OCI-LY7 (cell line): ENCODE measurements at regions not wholly inside any gene's neighbourhood (a gene's known extent, or its start where the extent isn't known, plus 50 kb on each side); places are given as distances from the start of the nearest gene placed in this dataset.

Source experiments
- BruUV-seq: library from RNA; stranded (reverse); fragments of 400-500 nt; replicated peaks from 2 replicates; lab custom pipeline; 2021; lab: Mats Ljungman, UMichigan
- CTCF ChIA-PET: fragments of 300-600 bp; sonication (Branson Sonifier 250); formaldehyde crosslinking; loops from one replicate; lab custom pipeline; 2022; ENCODE audit warnings: antibody characterized with exemption; ENCODE audit not compliant: unreplicated experiment; lab: Charles Lee
- POLR2A ChIA-PET: fragments of 300-600 bp; sonication (Branson Sonifier 250); formaldehyde crosslinking; loops from one replicate; lab custom pipeline; 2022; ENCODE audit warnings: antibody characterized with exemption; lab: Charles Lee
- DNase-seq: peaks from one replicate; pipeline ENCODE4 v3.0.0-alpha.2; 2015; ENCODE audit warnings: low spot score
- H2AFZ ChIP-seq: fragments of 200-600 bp; sonication (generic), shearing (Covaris generic); 2 replicates; pipeline ENCODE4 v1.6.1; 2014; ENCODE audit warnings: mild to moderate bottlenecking, antibody characterized with exemption, low read length, moderate library complexity
- H3K27ac ChIP-seq: fragments of 200-600 bp; sonication (generic); 2 replicates; pipeline ENCODE4 v1.5.1; 2014; ENCODE audit warnings: mixed run types, low read depth, mild to moderate bottlenecking, moderate library complexity, low read length, inconsistent platforms; ENCODE audit not compliant: poor library complexity, severe bottlenecking
- H3K36me3 ChIP-seq: fragments of 200-600 bp; sonication (generic); 2 replicates; pipeline ENCODE4 v1.6.1; 2014; ENCODE audit warnings: mild to moderate bottlenecking, antibody characterized with exemption, low read length, moderate library complexity, mixed read lengths; ENCODE audit not compliant: insufficient read depth
- H3K4me1 ChIP-seq: fragments of 200-600 bp; sonication (generic); 2 replicates; pipeline ENCODE4 v1.5.1; 2014; ENCODE audit warnings: mild to moderate bottlenecking, low read length; ENCODE audit not compliant: insufficient read depth, poor library complexity, severe bottlenecking
- H3K4me2 ChIP-seq: fragments of 200-600 bp; sonication (generic); 2 replicates; pipeline ENCODE4 v1.6.1; 2014; ENCODE audit warnings: mild to moderate bottlenecking, low read length
- H3K4me3 ChIP-seq: fragments of 200-600 bp; sonication (generic); 2 replicates; pipeline ENCODE4 v1.5.1; 2014; ENCODE audit warnings: mild to moderate bottlenecking, low read depth, low read length; ENCODE audit not compliant: poor library complexity, severe bottlenecking
- H3K79me2 ChIP-seq: fragments of 200-600 bp; sonication (generic); 2 replicates; pipeline ENCODE4 v1.6.1; 2016; ENCODE audit warnings: low read depth, mild to moderate bottlenecking, low read length, moderate library complexity, mixed read lengths; ENCODE audit not compliant: insufficient read depth
- H3K9me2 ChIP-seq: fragments of 200-600 bp; sonication (generic); 2 replicates; pipeline ENCODE4 v1.6.1; 2016; ENCODE audit warnings: mild to moderate bottlenecking, low read length, mixed read lengths; ENCODE audit not compliant: insufficient read depth
- H3K9me3 ChIP-seq: fragments of 200-600 bp; sonication (generic); 2 replicates; pipeline ENCODE4 v1.6.1; 2014; ENCODE audit warnings: mild to moderate bottlenecking, mixed run types, low read length, mixed read lengths
- H4K20me1 ChIP-seq: fragments of 200-600 bp; sonication (generic); 2 replicates; pipeline ENCODE4 v1.6.1; 2014; ENCODE audit warnings: mild to moderate bottlenecking, antibody characterized with exemption, low read length, moderate library complexity, mixed read lengths; ENCODE audit not compliant: insufficient read depth
- EZH2phosphoT487 ChIP-seq: fragments of 200-600 bp; sonication (generic); IDR thresholded peaks from 2 replicates; pipeline ENCODE4 v1.6.1; 2018; ENCODE audit warnings: low read depth, borderline replicate concordance, mild to moderate bottlenecking, mixed run types, antibody characterized with exemption, low read length, moderate library complexity, mixed read lengths
- intact Hi-C: fragments of 100-400 bp; cut with micrococcal nuclease; formaldehyde crosslinking; loops from one replicate; pipeline ENCODE4 v1.10.0; 2022; ENCODE audit not compliant: unreplicated experiment
- TF ChIP-seq, protein P1 (sequence below): fragments of 200-600 bp; sonication (generic); conservative IDR thresholded peaks from 2 replicates; pipeline ENCODE4 v1.5.1; 2014; ENCODE audit warnings: mild to moderate bottlenecking, antibody characterized with exemption, low read length, moderate library complexity, mixed read lengths

DNA sequence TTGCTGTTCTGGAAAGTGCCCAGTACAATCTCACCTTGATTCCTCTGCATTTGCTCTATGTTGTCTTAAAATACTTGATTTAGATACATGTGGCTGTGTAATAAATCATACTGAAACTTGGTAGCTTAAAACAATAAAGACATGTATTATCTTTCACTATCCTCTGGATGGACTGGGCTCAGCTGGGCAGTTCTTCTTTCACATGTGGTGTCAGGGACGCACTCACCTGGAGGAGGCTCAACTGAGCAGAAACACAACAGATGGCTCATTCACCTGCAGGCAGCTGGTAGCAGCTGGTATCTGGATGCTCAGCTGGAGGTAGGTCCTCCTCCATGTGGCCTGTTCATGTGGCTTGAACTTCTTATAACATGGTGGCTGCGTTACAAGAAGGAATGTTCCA, 563.8 kb upstream of the FRG1 start:
- Histone ChIP-seq H3K4me2 (no peak overlapping the region), H3K9me2 (no peaks in the 10 kb centered on the region), H3K36me3 (no peaks in the 10 kb centered on the region), H3K27ac (no peak overlapping the region), H4K20me1 (no peaks in the 10 kb centered on the region), H3K4me1 (no peaks in the 10 kb centered on the region), H3K9me3 (no peaks in the 10 kb centered on the region), H3K4me3 (no peak overlapping the region), H2AFZ (no peak overlapping the region), H3K79me2 (no peaks in the 10 kb centered on the region)
- no peak for DNase-seq
- ChIA-PET POLR2A (no interaction called here), CTCF (no interaction called here)
- no TSS peak for BruUV-seq
- intact Hi-C loops = no loop called here
- TF ChIP-seq EZH2phosphoT487 = no peak
- TF ChIP-seq, protein P1, sequence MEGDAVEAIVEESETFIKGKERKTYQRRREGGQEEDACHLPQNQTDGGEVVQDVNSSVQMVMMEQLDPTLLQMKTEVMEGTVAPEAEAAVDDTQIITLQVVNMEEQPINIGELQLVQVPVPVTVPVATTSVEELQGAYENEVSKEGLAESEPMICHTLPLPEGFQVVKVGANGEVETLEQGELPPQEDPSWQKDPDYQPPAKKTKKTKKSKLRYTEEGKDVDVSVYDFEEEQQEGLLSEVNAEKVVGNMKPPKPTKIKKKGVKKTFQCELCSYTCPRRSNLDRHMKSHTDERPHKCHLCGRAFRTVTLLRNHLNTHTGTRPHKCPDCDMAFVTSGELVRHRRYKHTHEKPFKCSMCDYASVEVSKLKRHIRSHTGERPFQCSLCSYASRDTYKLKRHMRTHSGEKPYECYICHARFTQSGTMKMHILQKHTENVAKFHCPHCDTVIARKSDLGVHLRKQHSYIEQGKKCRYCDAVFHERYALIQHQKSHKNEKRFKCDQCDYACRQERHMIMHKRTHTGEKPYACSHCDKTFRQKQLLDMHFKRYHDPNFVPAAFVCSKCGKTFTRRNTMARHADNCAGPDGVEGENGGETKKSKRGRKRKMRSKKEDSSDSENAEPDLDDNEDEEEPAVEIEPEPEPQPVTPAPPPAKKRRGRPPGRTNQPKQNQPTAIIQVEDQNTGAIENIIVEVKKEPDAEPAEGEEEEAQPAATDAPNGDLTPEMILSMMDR = no peak

DNA sequence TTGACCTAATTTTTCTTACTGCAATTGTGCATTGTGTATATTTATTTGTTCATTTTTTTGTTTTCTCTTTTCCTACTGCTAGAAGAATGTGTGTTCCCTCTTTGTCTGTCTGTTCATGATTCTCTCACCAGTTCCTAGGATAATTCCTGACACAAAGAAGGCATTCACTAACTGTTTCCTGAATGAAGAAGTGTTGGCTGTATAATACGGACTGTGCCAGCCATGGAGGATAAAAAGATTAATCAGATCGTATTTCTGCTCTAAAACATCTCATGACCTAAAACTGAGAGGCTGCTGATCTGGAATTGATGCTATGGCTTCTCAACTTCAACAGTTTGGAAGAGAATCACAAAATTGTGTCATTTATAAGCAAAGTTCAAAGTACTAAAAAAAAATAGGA, 563.1 kb upstream of the FRG1 start:
- POLR2A ChIA-PET = no interaction called here
- CTCF ChIA-PET = no interaction called here
- Histone ChIP-seq H3K36me3 (no peaks in the 10 kb centered on the region), H2AFZ (no peak overlapping the region), H4K20me1 (no peaks in the 10 kb centered on the region), H3K27ac (no peak overlapping the region), H3K9me2 (no peaks in the 10 kb centered on the region), H3K4me2 (no peak overlapping the region), H3K4me1 (no peaks in the 10 kb centered on the region), H3K4me3 (no peak overlapping the region), H3K9me3 (no peaks in the 10 kb centered on the region), H3K79me2 (no peaks in the 10 kb centered on the region)
- DNase-seq = no peak
- intact Hi-C loops = no loop called here
- TF ChIP-seq EZH2phosphoT487 = no peak
- TF ChIP-seq, protein P1 = no peak
- no TSS peak for BruUV-seq

DNA sequence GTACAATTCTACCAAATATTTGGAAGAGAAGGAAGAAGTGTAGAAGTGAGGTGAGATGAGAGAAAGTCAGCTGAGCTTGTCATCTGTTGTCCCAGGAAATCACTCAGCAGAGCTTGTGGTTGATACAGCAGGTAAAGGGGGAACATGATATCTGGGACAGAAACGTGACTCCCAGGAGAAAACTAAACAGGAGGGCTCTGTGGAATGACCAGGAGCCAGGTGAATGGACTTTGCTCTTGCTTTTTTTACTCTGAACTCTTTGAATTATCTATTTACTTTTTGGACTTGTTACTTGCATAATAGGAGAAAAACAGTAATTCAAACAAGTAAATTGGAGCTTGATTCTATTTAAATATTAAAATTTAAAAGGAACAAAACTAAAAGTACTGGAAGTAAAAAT, 555.6 kb upstream of the FRG1 start:
- ChIA-PET POLR2A (no interaction called here), CTCF (no interaction called here)
- no peak for TF ChIP-seq EZH2phosphoT487
- TF ChIP-seq, protein P1 = no peak
- intact Hi-C loops = no loop called here
- Histone ChIP-seq H3K4me3 (no peak overlapping the region), H4K20me1 (no peaks in the 10 kb centered on the region), H3K79me2 (no peaks in the 10 kb centered on the region), H3K9me2 (no peaks in the 10 kb centered on the region), H2AFZ (no peak overlapping the region), H3K9me3 (no peaks in the 10 kb centered on the region), H3K36me3 (no peaks in the 10 kb centered on the region), H3K4me1 (no peaks in the 10 kb centered on the region), H3K4me2 (no peak overlapping the region), H3K27ac (no peak overlapping the region)
- no peak for DNase-seq
- no TSS peak for BruUV-seq
